Left kidney (tissue), 1 donor: ENCODE measurements at regions not wholly inside any gene's neighbourhood (a gene's known extent, or its start where the extent isn't known, plus 50 kb on each side); places are given as distances from the start of the nearest gene placed in this dataset.
"Not testable (repeated sequence)": the region's sequence is repeated elsewhere in the genome, so short reads cannot be mapped to it uniquely, and the experiment has no call there.

Experiments
- DNase-seq: peaks from one replicate; pipeline ENCODE4 v3.0.0-alpha.2; 2013

DNA sequence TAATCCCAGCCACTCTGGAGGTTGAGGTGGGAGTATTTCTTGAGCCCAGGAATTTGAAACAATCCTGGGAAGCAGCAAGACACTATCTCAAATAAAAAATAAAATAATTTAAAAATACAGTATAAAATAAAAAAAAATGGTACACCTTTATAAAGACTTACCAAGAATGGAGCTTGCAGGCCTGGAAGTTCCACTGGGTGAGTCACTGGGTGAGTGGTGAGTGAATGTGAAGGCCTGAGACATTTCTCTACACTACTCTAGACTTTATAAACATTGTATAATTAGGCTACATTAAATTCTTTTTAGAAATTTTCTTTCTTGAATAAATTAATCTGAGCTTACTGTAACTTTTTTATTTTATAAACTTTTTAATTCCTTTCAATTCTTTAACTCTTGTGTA, 609.1 kb upstream of the BCHE start:
- no peak for DNase-seq

DNA sequence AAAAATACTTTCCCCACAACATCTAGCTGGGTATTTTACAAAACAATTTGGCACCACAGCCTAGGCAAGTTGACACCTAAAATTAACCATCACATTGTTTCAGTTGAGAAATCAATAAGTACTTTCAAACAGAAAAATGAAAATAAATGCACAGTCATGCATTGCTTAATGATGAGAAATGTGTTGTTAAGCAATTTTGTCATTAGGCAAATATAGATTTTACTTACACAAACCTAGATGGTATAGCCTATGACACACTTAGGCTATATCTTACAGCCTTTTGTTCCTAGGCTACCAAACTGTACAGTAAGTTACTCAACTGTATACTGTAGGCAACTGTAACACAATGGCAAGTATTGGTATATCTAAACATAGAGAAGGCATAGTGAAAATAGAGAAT, 608.6 kb upstream of the BCHE start:
- DNase-seq, result no peak

DNA sequence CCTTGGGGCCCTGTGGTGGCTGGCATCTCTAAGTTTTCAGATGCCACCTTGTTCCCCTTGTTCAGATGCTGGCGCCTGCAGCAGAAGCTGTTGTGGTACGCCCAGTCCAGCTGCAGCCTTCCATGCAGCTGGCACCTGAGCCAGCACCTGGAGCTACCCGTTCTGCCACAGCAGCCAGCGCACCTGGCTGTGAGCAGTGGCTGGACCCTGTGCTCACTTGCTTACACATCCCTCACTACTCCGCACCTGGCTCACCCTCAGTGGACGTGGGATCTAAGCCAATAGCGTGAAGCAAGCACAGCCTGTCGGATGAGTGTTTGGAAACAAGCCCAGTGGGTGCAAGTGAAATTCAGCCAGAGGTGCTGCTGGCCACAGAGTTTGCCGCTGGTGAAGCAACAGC, 607.5 kb upstream of the BCHE start:
- no peak for DNase-seq

DNA sequence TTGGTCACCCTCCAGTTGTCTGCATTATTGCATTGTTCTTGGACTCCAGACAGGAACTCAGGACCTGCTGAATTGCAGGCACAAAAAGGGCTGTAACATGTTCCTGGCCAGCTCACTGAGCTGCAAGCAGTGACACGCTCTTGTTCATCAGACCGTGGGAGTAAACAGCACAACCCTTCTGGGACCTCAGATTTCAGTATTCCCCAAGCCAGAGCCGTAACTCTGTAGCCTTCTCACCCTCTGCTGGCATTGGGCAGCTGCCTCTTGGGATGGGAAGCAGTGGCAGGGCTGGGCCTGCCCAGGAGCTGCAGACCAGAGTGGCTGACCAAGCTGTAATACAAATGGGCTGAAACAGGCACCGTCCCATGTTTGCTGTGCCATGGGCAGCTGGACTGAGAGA, 607.1 kb upstream of the BCHE start:
- no peak for DNase-seq

DNA sequence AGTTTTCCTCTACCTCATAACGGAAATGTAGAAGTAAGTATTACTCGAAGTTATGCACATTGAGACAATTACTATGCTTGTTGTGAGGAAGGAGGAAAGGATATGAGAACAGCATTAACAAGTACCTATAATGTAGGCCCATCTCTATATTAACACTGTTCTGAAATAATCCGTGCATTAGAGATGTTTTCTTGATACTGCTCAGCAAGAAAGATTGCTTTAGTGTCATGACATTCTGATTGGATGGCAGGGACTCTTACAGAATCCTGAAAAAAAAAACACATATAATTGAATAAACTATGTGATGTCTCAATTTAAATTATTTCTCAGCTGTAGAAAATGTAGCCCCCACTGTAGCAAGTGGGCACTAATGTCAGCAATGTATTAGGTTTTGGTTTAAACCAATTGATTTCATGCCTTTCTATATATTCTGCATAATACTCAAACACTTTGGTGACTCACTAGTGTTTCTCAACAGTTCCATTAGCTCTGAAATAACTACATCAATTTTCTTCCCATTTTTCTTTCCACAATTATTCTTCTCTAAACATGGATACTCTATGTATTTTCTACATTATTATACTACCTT, 598.3 kb upstream of the BCHE start:
- DNase-seq, result no peak

DNA sequence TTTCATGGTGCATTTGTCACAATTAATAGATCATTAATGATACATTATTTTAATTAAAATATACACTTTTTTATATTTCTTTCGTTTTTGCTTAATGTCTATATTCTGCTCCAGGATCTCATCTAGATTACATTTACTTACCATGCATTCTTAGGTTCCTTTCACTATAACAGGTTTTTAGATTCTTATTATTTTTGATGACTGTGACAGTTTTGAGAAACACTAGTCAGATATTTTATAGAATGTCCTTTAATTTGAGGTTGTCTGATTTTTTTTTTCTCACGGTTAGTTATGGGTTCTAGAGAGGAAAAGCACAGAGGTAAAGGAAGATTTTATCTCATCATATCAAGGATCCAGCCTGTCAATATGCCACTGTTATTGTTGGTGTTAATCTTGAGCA, 595.8 kb upstream of the BCHE start:
- no peak for DNase-seq

DNA sequence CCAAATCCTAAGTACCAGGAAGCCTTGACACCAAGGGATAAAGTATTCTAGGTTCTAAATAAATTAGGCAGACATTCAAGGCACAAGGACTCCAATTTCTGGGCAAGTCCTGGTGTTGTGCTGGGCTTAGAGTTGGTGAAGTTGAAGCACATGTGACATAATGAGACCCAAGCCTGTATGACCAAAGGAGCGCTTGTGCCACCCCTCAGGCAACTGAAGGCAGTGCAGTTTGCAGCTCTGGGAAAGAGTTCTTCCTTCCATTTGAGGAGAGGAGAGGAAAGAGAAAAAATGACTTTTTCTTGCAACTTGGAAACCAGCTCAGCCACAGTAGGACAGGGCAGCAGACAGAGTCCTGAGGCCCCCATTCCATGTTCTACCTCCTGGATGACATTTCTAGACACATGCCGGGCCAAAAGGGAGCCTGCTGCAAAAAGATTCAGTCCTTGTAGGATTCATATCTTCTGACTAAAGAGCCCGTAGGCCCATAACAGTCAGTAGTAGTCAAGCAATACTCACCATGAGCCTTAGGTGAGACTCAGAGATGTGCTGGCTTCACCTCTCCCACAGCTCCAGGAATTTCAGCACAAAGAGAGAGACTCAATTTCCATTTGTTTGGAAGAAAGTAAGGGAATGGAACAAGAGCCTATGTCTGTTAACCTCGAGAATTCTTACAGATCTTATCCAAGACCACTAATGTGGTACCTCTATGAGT, 588.8 kb upstream of the BCHE start:
- DNase-seq, result no peak

DNA sequence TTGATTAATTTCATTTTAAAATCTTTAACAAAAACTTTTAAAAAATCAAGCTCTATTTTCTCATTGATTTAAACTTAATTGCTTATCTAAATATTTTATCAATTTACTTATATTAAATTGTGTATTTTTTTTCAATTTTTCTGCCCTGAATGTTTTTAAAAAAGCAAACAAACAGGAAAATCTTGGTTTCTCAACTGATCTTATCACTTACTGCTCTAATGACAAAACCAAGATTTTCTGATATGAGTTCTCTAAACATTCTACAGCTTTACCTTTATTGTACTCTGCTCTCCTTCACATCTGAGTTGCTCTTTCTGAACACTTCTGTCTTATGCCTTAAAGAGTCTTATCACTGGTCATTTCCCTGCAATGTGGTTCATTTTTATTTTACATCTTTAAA, 587.8 kb upstream of the BCHE start:
- DNase-seq, result no peak

DNA sequence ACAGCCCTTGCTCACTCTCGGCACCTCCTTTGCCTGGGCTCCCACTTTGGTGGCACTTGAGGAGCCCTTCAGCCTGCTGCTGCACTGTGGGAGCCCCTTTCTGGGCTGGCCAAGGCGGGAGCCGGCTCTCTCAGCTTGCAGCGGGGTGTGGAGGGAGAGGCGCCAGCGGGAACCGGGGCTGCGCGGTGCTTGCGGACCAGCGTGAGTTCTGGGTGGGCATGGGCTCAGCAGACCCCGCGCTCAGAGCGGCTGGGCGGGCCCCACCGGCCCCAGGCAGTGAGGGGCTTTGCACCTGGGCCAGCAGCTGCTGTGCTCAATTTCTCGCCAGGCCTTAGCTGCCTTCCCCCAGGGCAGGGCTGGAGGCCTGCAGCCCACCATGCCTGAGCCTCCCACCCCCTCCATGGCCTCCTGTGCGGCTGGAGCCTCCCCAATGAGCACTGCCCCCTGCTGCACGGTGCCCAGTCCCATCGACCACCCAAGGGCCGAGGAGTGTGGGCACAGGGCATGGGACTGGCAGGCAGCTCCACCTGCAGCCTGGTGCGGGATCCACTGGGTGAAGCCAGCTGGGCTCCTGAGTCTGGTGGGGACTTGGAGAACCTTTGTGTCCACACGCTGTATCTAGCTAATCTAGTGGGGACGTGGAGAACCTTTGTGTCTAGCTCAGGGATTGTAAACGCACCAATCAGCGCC, 586.7 kb upstream of the BCHE start:
- not testable (repeated sequence) for DNase-seq

DNA sequence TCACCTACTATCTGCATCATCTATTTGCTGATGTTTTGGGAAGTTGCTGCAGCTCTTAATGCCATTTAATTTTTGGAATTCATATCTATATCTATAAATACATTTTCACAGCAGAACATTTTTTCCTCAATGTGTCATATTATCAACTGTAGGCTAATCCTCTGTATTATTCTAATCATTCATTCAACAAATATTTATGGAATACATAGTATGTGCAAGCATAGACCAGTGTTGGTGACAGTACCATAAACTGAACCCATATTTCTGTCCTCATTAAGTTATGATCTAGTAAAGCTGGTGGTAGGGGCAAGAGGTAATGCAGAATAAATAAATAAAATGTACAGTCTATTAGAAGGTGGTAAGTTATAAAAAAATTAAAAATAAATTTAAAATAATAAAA, 585.3 kb upstream of the BCHE start:
- DNase-seq, result no peak

DNA sequence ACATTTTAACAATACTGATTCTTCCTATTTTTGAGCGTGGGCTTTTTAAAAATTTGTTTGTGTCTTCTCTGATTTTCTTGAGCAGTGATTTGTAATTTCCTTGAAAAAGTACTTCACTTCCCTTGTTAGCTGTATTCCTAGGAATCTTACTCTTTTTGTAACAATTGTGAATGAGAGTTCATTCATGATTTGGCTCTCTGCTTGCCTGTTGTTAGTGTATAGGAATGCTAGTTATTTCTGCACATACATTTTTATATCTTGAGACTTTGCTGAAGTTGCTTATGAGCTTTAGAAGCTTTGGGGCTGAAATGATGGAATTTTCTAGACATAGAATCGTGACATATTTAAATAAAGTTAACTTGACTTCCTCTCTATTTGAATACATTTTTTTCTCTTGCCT, 582.8 kb upstream of the BCHE start:
- DNase-seq, result no peak

DNA sequence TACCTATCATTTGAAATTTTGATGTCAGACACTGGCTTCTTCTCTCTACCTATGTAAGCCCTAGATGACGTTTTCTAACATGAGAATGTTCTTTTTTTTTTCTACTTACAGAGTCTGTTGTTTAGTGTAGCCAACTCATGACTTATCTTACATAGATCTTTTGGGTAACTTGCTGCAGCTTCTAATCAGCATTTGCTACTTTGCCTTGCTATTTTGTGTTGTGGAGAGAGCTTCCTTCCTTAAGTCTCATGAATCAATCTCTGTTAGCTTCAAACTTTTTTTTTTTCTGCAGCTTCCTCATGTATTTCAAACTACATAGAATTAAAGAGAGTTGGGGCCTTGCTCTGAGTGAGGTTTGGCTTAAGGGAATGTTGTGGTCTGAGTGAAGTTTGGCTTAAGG, 568.7 kb upstream of the BCHE start:
- no peak for DNase-seq

DNA sequence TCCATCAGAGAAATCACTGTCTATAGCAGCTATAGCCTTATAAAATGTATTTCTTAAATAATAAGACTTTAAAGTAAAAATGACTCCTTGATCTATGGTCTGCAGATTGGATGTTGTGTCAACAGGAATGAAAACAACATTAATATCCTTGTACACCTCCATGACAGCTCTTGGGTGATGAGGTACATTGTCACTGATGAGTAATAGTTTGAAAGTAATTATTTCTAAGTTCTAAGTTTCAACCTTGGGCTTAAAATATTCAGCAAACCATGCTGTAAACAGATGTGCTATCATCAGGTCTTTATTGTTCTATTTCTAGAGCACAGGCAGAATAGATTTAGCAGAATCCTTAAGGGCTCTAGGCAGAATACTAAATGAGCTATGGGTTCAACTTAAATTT, 568.2 kb upstream of the BCHE start:
- DNase-seq, result no peak

DNA sequence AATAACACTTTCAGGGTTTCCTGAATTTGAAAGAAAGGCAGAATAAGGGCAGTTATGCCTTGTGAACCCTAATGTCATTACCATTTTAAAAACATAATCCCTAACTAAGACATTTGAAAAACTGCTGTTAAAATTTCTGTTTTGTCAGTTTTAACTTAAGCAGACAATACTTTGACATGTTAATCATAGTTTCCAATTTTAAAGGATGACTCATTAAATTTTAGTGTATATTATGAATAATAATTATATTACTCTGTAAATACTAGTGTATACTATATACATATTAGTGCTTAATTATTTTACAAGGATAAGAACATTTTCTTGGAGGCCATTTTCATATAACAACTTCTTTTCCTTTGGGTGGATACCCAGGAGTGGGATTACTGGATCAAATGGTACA, 553.1 kb upstream of the BCHE start:
- no peak for DNase-seq

DNA sequence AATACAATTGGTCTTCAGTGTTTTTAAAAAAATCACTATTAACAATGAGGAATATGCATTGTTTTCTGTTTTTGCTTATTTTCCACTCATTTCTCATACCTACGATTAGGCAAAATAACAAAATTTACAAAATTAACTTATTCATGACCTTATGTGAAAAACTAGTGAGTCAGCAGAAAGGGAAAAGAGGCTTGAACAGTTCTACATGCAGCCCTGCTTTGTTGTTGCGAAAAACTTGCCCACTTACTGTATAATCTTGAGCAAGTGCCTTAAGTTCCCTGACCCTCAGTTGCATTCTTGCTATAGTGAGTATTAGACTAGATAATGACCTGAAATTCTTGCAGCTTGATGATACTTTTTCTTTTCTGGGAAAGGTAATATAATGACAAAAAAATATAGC, 551.1 kb upstream of the BCHE start:
- no peak for DNase-seq

DNA sequence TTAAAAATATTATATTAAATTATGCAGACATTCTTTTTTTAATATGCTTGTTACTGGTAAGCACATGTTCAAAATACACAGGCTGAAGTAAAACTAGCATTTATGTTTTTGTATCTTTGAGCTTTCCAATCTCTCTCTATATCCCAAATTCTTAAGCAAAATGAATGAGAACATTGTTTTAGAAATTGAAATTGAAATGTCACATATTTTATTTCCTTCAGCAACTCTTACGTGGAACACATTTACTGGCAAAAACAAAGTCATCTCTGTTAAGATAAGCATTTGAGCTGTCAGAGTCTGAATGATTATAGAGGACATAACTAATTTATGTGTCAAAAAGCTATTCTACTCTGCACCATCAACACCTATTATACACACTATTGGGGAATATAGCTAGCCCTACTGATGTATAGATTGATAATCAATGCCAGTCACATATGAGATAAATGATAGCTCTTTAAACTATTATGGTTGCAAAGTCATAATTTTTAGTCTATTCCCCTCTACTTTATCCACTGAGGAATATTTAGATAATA, 535.4 kb upstream of the BCHE start:
- no peak for DNase-seq

DNA sequence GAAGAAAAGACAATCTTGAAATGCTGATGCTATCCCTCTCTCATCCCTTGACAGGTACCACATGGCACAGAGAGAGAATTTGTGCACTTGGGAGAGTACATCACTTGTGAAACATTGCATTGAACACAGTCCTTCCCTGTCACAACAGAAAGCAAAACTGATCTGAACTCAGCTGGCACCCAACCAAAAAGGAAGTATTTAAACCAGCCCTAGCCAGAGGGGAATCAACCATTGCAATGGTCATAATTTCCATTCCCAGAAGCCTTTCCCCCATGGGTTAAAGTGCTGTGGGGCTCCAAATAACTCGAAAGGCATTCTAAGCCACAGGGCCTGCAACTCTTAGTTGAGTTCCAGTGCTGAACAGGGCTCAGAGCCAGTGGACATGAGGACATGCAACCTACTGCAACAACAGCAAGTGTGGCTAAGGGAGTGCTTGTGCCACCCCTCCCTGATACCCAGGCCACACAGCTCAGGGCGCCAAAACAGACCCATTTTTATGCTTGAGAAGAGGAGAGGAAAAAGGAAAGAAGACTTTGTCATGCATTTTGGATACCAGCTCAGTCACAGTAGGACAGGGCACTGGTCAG, 530.8 kb upstream of the BCHE start:
- no peak for DNase-seq

DNA sequence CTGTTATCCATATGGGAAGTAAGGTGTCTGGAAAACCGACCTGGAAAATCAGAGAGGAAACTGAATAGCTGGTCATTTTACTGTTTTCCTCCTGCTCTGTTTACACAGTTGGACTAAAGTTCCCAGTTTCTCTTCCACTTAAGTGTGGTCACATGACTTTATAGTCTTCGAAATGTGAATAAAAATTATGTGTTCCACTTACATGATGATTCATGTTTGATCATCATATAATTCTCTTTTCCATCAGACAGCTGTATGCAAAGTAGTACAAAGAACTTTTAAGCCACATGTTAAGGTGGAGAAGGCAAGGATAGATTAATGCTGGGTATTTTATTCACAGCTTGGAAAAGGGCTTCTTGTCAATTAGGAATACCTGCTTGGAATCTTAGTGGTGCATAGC, 525.5 kb upstream of the BCHE start:
- DNase-seq, result no peak

DNA sequence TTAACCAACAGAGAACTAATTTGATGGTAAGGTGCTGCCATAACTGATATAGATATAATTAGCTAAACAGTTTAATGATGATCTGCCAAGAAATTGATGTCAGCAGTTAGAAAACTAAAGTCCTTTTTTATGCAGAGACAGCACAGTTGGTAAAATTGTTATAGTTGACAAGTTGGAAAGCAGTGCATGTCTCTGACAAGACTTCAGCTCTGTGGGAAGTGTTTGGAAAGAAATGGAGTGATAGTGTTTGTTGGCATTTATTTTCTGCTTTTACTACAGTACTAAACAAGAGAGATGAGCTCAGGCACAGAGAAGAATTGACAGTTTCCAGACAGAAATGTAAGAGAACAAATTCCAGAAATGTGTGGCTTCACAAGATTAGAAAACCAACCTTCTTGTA, 523.5 kb upstream of the BCHE start:
- DNase-seq, result no peak

DNA sequence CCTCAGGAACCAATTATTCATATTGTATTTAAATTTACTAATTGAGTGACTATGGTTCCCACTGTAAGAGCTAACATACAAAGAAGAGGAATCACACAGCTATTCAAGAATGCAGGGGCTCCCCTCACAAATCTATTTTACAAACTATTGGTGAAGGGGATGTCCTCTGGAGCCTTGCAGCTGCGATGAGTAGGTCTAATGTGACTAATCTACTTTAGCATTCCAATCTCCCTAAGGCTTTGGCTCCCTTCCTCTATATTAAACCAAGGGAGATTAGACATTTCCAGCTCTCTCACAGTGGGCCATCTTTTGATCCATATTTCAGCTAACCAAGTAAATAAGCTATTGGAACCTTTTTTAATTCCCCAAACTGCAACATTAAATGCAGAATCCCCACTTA, 514.2 kb upstream of the BCHE start:
- DNase-seq, result no peak

DNA sequence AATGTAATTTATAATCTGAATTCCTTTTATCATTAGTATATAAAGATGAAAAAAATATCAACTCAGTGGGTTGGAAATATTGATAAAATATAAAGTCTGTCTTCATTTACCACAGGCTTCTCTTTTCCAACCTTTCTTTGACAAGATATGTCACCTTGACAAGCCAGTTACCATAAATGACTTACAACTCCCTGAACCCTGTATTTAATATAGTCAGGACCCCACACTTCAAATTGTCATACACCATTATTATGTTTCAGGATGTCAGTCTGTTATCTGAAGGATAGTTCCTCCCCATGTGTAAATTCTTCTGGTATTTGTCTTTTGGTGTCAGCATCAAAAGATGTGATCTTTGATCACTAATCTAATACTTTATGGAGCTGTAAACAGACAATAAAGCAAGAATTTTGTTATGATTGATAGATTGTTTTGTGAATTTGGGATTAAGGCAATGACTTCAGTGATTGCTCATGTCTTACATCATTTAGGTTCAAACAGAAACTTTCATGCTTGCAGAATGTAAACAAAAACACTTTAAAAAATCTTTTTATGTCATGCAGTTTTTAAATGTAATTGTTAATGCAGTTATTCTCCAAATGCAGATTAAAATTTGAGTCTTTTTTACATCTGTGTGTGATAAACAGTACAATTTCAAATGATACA, 503.5 kb upstream of the BCHE start:
- no peak for DNase-seq

DNA sequence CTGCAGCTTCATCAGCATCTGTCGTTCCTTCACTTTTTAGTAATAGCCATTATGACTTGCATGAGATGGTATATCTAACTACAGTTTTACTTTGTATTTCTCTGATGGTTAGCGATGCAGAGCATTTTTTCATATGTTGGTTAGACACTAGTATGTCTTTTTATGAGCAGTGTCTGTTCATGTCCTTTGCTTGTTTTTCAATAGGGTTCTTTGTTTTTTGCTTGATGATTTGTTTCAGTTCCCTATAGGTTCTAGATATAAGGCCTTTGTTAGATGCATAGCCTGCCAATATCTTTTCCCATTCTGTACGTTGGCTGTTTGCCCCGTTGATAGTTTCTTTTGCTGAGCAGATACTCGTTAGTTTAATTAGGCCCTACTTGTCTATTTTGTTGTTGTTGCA, 487.2 kb upstream of the BCHE start:
- DNase-seq, result no peak

DNA sequence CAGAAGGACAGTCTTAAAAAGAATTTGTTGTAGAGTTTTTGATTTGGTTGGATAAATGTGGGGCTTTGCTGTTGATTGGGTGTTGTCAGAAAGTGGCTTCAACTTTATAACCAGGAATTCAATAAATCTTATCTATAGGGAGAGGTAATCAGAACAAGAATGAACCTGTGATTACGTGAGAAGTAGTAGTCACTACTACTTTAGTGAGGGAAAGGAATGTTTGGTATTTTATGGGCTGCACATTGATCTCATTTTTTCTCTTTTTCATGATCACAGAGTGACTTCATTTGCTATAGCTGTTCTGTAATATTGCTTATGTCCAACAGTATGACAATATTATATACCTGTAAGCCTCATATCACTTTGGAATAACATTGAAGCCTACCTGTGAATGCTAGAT, 485.2 kb upstream of the BCHE start:
- no peak for DNase-seq
